Skin epidermis (tissue), 12 donors: ENCODE measurements at regions not wholly inside any gene's neighbourhood (a gene's known extent, or its start where the extent isn't known, plus 50 kb on each side); places are given as distances from the start of the nearest gene placed in this dataset.
"Not testable (repeated sequence)": the region's sequence is repeated elsewhere in the genome, so short reads cannot be mapped to it uniquely, and the experiment has no call there.

ENCODE experiments used
- H3K27ac ChIP-seq, 21 experiments: fragments of 200-600 bp; sonication (generic) in 11 of 21; one replicate each; pipeline ENCODE4 v1.5.0; 2020; ENCODE audit warnings: mild to moderate bottlenecking in 3 of 21, inconsistent platforms in 2 of 21, moderate library complexity in 2 of 21
- H3K4me3 ChIP-seq, 7 experiments: fragments of 200-600 bp; sonication (generic) in 2 of 7; one replicate each; pipeline ENCODE4 v1.5.0; 2020; ENCODE audit warnings: inconsistent platforms in 2 of 7, mild to moderate bottlenecking in 2 of 7, moderate library complexity in 1 of 7

DNA sequence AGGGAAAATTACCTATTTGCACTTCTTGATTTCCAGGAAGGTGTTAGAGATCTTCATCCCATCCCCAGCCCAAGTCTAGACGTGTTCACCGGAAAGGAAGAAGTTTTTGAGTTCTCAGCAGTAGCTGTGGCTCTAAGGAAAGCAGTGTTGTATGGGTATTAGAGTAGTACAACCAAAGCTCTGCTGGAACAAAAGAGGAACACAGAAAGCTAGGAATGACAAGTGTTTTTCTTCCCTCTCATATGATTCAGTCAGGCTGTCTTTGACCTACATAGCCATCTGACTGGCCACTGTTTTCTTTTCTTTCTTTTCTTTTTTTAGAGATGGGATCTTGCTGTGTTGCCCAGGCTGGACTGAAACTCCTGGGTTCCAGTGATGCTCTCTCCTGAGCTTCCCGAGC is 82.7 kb upstream of the SLC39A10 start:
- peak overlapping the region in 1 of 21 experiments; percentile 10 for H3K27ac ChIP-seq
- H3K4me3 ChIP-seq, result no peak overlapping the region

DNA sequence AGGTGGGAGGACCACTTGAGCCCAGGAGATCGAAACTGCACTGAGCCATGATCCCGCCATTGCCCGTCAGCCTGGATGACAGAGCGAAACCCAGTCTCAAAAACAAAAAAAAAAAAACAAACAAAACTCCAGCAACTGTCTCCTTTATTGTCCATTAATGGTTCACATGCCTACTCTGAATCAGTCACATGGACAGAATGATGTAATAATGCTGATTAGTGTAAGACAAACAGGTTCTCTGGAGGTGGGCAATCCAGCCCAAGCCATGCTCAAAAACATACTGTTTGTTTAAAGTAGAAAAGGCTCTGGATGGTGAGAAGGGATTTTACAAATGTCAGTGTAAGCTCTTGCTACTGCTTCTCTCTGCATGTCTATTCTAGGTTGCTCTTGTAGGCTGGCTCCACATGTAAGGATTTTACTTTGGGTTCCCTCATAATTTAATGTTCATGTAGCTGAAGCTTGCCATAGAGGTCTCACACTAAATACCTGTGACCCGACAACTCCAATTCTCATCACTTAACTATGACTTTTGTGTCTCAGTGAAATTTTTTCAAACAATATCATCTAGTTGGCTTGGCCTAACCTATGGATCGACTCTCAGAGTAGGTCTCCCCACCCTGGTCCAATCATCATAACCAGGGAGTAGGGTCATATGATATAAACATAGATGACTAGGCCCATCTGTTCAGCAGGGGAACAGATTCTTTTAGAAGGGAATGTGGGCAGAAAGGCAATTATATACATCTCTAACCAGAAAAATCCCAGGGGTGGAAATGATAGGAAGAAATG is 83.9 kb upstream of the SLC39A10 start:
- H3K27ac ChIP-seq, result no peak overlapping the region

DNA sequence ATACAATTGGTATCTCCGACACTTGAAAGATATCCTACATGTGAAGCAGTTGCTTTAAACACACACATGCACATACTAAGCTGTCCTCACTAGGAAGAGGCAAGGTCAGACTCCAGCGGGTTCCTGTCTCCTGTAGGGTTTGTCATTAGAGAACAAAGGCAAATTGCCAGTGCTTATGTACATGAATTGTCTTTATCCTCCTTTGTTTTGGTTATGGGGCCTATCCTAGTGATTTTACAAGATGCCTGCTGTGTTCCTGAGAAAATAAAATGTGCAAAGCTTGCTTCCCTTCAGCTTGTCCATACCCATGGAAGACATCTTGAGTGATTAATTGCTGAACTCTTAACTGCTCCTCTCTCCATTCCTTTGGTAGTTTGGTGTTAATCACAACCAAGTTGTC is 86.7 kb upstream of the SLC39A10 start:
- Histone ChIP-seq H3K27ac (no peak overlapping the region), H3K4me3 (no peak overlapping the region)

More for the DNA sequence above, 83.9 kb upstream of the SLC39A10 start:
- H3K4me3 ChIP-seq, result no peak overlapping the region

DNA sequence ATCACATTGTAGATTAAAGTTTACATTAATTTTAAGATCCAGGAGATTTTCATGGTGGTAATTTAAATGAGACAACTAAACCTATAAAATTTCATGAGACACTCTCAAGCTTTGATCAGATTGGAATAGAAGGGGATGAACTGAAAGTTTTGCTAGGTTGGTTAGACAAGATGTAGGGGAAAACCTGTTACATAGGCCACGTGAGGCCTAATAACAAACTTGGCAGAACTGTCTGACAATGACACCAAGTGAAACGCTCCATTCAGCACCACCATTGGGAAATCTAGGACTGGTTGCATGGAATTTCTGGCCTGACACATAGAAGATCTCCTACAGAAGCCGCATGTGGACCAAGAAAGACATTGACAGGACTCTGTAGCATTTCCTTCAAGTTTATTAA is 87.8 kb upstream of the SLC39A10 start:
- Histone ChIP-seq H3K4me3 (no peak overlapping the region), H3K27ac (no peak overlapping the region)

DNA sequence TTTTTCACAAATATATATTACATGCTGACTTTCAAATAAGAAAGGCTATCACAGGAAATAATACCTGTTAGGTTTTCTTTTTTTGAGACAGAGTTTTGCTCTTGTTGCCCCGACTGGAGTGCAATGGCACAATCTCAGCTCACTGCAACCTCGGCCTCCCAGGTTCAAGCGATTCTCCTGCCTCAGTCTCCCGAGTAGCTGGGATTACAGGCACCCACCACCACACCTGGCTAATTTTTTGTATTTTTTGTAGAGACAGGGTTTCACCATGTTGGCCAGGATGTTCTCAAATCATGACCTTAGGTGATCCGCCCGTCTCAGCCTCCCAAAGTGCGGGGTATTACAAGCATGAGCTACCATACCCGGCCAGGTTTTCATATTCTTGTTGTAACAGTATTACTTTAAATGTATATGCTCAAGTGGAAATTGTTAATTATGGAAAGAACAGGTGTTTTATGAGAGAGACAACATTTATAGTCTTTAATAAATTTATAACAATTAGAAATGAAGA is 92.3 kb upstream of the SLC39A10 start:
- peak overlapping the region in 14 of 21 experiments; percentile 7 to 88 (median 72) for H3K27ac ChIP-seq
- not testable (repeated sequence) for H3K4me3 ChIP-seq

DNA sequence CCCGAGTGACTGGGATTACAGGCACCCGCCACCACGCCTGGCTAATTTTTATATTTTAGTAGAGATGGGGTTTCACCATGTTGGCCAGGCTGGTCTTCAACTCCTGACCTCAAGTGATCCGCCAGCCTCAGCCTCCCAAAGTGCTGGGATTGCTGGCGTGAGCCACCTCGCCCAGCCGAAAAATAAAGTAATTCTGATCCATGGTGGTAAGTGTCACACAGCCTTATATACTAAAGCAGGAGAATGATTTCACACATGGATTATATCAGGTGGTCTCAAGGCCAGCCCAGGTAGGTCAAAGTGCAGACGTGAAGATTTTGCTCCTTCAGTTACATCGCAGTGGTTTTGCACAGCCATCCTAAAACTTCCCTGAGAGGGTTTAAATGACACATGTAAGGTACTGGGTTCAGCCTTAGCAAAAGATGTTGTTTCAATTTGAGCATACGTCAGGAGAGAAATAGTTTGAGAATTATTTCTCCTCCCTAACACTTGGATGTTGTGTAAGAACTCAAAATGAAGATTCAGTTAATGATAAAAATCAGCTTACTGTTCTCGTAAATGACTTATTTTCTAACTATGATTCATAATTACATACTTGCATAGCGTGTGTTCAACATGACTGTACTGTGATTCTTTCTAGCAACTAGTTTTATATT is 93.0 kb upstream of the SLC39A10 start:
- H3K4me3 ChIP-seq, result no peak overlapping the region
- H3K27ac ChIP-seq, result peak overlapping the region in 18 of 21 experiments; percentile 4 to 88 (median 72)

DNA sequence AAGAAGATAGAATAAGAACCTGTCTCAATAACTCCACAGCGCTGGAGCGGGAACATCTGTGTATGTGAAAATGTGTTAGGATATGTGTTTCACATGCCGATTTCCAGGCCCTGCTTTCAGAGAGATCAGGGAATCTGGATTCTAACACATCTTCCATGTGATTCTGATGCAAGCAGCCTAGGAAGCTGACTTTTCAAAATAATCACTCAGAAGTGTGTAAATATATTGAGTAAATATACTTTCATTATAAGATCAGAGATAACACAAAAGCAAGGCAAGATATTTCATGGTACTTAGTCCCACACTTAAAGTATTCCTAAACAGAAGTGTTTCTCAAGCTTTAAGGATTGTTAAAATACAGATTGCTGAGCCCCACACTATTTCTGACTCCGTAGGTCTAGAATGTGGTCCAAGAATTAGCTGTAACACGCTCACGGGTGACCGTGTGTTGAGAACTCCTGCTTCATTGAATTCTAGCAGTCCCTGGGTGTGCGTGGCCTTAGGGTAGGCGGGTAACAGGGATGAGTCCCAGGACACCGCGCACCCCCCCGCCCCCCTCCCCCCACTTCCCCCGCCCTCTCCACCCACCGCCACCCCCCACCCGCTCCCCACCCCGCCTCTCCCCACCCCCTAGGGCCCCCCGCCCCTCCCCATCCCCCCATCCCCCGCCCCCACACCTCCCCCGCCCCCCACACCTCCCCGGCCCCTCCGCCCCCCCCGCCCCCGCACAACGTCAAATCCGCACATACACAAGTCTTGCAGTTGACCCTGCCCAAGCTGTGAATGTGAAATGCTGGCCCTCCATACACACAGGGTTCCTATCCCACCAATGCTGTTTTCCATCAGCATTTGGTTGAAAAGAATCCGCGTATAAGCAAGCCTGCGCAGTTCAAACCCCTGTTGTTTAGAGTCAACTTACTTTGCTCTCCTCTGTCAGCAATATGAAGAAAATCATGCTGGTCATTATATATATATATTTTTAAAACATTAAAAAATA is 94.2 kb upstream of the SLC39A10 start:
- peak overlapping the region in 17 of 21 experiments; percentile 2 to 90 (median 75) for H3K27ac ChIP-seq
- H3K4me3 ChIP-seq, result no peak overlapping the region

DNA sequence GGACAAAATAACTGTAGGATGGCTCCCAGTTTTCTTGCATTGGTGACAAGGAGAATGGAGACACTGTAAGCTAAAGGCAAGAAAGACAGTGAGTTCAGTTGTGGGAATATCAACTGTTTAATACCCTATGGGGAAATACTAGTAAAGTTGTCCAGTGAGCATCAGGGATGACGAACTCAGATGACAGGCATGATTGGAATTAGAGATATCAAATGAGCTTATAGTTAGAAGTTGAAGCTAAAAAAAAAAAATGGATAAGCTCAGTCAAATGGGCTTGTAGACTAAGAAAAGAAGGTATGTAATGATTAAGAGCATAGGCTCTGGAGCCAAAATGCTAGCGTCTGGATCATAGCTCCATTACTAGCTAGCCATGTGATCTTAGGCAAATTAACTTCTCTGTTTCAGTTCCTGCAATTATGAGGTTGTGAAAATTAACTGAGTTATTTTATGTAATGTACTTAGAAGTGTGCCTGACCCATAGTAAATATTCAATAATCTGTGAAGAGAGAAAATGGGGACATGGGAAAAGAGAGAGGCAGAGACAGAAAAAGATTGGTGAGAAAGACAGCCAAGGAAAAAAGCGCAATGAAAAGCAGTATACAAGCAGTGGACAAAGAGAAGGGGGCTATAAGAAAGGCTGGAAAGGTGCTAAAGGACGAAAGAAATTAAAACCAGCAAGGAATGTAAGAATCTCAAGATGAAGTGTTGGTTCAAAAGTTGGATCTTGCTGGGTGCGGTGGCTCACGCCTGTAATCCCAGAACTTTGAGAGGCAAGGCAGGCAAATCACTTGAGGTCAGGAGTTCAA is 95.7 kb upstream of the SLC39A10 start:
- H3K4me3 ChIP-seq, result no peak overlapping the region
- peak overlapping the region in 17 of 21 experiments; percentile 3 to 90 (median 67) for H3K27ac ChIP-seq

DNA sequence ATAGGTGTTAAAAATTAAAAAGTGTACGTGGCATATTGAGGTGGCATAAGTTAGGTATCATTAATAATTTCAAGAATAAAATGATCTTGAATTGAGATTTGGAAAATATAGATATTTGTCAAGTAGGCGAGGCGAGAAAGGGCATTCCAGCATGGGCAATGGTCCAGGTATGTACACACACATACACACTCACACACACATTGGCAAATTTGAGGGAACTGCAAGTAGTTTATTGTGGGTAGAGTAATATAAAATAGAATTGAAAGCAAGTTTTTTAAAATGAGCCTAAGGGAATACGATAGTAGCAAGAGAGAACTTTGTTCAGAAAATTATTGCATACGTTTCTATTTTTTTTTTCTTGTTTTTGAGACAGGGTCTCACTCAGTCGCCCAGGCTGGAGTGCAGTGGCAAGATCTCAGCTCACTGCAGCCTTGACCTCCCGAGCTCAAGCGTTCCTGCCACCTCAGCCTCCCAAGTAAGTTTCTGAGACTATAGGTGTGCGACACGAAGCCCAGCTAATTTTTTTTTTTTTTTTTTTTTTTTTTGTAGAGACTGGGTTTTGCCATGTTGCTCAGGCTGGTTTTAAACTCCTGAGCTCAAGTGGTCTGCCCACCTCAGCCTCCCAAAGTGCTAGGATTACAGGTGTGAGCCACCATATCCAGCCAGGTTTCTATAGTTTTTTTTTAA is 96.7 kb upstream of the SLC39A10 start:
- H3K4me3 ChIP-seq, result no peak overlapping the region
- H3K27ac ChIP-seq, result peak overlapping the region in 13 of 21 experiments; percentile 10 to 90 (median 77)

DNA sequence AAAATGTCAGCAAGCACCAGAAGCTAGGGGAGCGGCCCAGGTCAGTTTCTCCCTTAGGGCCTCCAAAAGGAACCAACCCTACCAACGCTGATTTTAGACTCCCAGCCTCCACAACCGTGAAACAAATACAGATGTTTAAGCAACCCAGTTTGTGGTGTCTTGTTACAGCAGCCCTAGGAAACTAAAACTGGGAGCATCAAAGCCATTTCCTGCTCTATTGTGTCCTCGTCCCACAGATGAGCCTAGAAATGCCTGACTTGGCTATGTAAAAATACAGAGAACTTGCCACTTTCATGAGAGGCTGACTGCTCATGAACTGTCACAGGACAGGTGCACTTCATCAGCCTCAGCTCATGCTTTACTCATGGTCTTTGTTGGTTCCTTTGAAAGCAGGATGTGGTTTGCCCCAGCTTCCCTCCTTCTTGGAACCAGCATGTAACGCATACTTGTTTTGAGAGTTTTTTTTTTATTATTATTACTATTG is 97.6 kb upstream of the SLC39A10 start:
- Histone ChIP-seq H3K4me3 (no peak overlapping the region), H3K27ac (peak overlapping the region in 15 of 21 experiments; percentile 10 to 90 (median 68))

DNA sequence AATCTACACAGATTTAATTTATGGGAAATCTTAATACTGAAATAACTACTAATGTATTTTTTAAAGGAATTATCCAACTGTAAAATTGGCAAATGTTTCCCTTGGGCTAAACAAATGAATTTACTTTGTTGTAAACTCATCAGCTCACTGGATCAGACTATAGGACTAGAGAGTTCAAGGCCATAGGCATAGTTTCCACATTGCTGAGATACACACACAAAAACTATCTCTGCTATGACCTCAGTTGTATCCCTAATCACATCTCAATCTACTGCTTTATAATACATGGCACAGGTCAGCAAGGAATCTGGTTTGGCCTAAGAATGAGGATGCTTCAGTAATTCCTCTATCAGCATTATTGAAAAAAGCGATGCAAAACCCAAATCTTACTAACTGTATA is 101.1 kb upstream of the SLC39A10 start:
- Histone ChIP-seq H3K4me3 (no peak overlapping the region), H3K27ac (no peak overlapping the region)

DNA sequence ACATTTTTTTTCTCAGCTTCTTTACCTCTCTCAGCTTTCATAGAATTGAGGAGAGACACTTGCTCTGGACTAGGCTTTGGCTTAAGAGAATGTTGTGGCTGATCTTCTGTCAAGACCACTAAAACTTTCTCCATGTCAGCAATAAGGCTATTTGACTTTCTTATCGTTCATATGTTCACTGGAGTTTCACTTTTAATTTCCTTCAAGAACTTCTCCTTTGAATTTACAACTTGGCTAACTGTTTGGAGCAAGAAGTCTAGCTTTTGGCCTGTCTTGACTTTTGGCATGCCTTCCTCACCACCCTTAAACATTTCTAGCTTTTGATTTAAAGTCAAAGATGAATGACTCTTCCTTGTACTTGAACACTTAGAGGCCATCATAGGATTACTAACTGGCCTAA is 104.4 kb upstream of the SLC39A10 start:
- Histone ChIP-seq H3K27ac (peak overlapping the region in 2 of 21 experiments; percentile 31 to 45), H3K4me3 (no peak overlapping the region)

DNA sequence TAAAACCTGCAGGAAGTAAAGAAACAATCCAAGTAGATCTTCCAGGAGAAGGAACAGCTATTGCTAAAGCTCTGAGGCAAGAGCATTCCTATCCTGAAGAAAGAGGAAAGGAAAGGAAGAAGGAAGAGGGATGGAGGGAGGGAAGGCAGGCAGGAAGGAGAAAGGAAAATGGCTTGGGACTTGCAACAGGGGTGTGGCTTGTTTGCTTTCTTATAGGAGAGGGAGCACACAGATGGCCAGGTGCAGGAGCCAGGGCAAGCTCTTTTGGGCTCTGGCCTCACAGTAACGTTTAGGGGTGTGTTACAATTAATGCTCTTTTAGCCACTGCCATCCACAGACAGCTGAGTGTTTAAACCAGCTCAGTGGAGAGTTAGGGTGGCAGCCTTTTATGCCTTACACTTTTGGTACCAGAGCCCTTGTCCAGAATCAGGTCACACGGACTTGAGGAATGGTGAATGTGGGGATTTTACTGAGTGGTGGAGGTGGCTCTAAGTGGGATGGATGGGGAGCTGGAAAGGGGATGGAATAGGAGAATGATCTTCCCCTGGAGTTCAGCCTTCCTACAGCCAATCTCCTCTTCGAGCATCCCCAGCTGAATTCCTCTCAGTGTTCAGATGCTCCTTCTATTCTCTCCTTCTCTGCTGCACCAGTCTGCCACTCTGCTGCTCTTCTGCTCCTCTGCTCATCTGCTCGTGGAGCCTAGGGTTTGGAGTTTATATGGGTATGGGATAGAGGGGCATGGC is 108.7 kb upstream of the SLC39A10 start:
- Histone ChIP-seq H3K4me3 (no peak overlapping the region), H3K27ac (no peak overlapping the region)

DNA sequence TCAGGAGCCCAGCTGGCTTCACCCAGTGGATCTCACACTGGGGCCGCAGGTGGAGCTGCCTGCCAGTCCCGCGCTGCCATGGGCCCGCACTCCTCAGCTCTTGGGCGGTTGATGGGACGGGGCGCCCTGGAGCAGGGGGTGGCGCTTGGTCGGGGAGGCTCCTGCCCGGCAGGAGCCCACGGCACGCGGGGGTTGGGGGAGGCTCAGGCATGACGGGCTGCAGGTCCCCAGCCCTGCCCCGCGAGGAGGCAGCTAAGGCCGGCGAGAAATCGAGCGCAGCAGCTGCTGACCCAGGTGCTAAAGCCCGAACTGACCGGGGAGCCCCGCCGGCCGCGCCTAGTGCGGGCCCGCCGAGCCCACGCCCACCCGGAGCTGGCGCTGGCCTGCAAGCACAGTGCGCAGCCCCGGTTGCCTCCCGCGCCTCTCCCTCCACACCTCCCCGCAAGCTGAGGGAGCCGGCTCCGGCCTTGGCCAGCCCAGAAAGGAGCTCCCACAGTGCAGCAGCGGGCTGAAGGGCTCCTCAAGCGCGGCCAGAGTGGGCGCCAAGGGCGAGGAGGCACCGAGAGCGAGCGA is 109.7 kb upstream of the SLC39A10 start:
- H3K4me3 ChIP-seq, H3K27ac ChIP-seq: not testable (repeated sequence)

DNA sequence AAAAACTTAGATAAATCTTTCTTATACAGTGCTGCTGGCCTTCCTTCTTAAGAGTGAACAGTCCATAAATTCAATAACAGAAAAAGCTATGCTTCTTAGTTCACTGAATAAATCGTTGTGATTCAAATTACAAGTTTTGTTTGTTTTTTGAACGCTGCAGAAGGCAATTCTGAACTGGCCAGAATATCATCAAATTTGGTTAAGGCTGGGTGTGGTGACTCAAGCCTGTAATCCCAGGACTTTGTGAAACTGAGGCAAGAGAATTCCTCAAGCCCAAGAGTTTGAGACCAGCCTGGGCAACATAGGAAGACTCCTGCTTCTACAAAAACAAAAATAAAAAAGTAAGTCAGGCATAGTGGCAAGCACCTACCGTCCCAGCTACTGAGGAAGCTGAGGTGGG is 111.2 kb upstream of the SLC39A10 start:
- no peak overlapping the region for H3K27ac ChIP-seq
- H3K4me3 ChIP-seq, result no peak overlapping the region

DNA sequence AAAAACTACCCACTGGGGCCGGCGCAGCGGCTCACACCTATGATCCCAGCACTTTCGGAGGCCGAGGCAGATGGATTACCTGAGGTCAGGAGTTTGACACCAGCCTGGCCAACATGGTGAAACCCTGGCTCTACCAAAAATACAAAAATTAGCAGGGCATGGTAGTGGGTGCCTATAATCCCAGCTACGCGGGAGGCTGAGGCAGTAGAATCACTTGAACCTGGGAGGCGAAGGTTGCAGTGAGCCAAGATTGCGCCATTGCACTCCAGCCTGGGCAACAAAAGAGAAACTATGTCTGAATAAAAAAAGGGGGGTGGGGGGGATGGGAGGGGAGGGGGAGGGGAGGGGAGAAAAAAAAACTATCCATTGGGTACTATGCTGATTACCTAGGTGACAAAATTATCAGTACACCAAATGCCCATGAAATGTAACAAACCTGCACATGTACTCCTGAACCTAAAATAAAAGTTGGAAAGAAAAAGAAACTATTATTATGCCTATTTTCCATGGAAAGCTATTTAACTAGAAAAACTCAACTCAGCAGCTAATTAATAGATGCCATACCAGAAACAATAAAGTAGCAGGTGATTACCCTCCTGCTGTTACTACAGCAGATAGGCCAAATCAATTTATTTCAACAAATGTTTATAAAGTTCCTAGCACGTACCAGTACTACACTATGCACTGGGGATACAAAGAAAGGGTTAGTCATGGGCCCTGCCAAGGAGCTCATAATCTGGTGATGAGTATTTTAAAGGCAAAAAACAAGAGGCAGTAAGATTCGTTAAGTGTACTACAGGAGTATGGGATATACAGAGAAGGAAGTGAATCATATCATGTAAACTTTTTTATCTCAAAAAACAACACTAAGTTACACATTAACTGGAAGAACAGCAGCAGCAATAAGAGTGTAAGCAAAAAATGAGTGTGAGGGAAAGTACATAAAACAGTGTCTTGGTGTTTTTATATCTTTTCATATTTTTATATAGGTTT is 112.8 kb upstream of the SLC39A10 start:
- Histone ChIP-seq H3K27ac (peak overlapping the region in 1 of 21 experiments; percentile 3), H3K4me3 (no peak overlapping the region)
